ENCODE measurements at regions not wholly inside any gene's neighbourhood (a gene's known extent, or its start where the extent isn't known, plus 50 kb on each side); places are given as distances from the start of the nearest gene placed in this dataset.

GRCh38 chr10:3931901-3932300, 146.9 kb upstream of the KLF6 start:
- no peaks in the 10 kb centered on the region for H3K9me2 ChIP-seq (replicated peaks; ENCODE audit: insufficient read depth, low read length)
- H3K9me3 ChIP-seq (ENCODE audit: insufficient read depth, low read length), result no peaks in the 10 kb centered on the region
- no peaks in the 10 kb centered on the region for H3F3A ChIP-seq (ENCODE audit: insufficient read depth)
- no peak overlapping the region for H3K27ac ChIP-seq (ENCODE audit: low read depth, low read length)
- H3K4me2 ChIP-seq (ENCODE audit: low read depth, low read length, poor library complexity, severe bottlenecking), result no peak overlapping the region
- H3K79me2 ChIP-seq (ENCODE audit: insufficient read depth, low read length), result no peaks in the 10 kb centered on the region
- H3K27me3 ChIP-seq (ENCODE audit: low read length), result no peaks in the 10 kb centered on the region
- H3K4me3 ChIP-seq (ENCODE audit: insufficient read depth, low read length, poor library complexity, severe bottlenecking), result no peak overlapping the region
- no peaks in the 10 kb centered on the region for H4K20me1 ChIP-seq (ENCODE audit: low read depth, low read length)
- H3K9ac ChIP-seq (ENCODE audit: low read length), result no peak overlapping the region
- H3K36me3 ChIP-seq (ENCODE audit: low read length), result no peaks in the 10 kb centered on the region
- H2AFZ ChIP-seq (ENCODE audit: low read depth, low read length, severe bottlenecking), result no peak overlapping the region
- TF ChIP-seq CTCF (IDR thresholded peaks at IDR 0.05; ENCODE audit: insufficient read depth, low read length, poor library complexity, severe bottlenecking) (no peak), EZH2phosphoT487 (conservative IDR thresholded peaks at IDR 0.05; ENCODE audit: low read length) (no peak)

GRCh38 chr10:3931224-3931623, 146.2 kb upstream of the KLF6 start:
- no peaks in the 10 kb centered on the region for H3K9me3 ChIP-seq (ENCODE audit: insufficient read depth, low read length)
- no peaks in the 10 kb centered on the region for H4K20me1 ChIP-seq (ENCODE audit: low read depth, low read length)
- TF ChIP-seq EZH2phosphoT487 (conservative IDR thresholded peaks at IDR 0.05; ENCODE audit: low read length) (no peak), CTCF (IDR thresholded peaks at IDR 0.05; ENCODE audit: insufficient read depth, low read length, poor library complexity, severe bottlenecking) (no peak)
- H3K79me2 ChIP-seq (ENCODE audit: insufficient read depth, low read length), result no peaks in the 10 kb centered on the region
- no peak overlapping the region for H3K4me2 ChIP-seq (ENCODE audit: low read depth, low read length, poor library complexity, severe bottlenecking)
- H3K36me3 ChIP-seq (ENCODE audit: low read length), result no peaks in the 10 kb centered on the region
- H3K9me2 ChIP-seq (replicated peaks; ENCODE audit: insufficient read depth, low read length), result no peaks in the 10 kb centered on the region
- H3K9ac ChIP-seq (ENCODE audit: low read length), result no peak overlapping the region
- no peak overlapping the region for H3K27ac ChIP-seq (ENCODE audit: low read depth, low read length)
- H3F3A ChIP-seq (ENCODE audit: insufficient read depth), result no peaks in the 10 kb centered on the region
- H2AFZ ChIP-seq (ENCODE audit: low read depth, low read length, severe bottlenecking), result no peak overlapping the region
- H3K4me3 ChIP-seq (ENCODE audit: insufficient read depth, low read length, poor library complexity, severe bottlenecking), result no peak overlapping the region
- H3K27me3 ChIP-seq (ENCODE audit: low read length), result no peaks in the 10 kb centered on the region

GRCh38 chr10:3928569-3928968, 143.6 kb upstream of the KLF6 start:
- H3K79me2 ChIP-seq (ENCODE audit: insufficient read depth, low read length), result no peaks in the 10 kb centered on the region
- no peaks in the 10 kb centered on the region for H3K9me2 ChIP-seq (replicated peaks; ENCODE audit: insufficient read depth, low read length)
- H3K27ac ChIP-seq (ENCODE audit: low read depth, low read length), result no peak overlapping the region
- no peaks in the 10 kb centered on the region for H3K36me3 ChIP-seq (ENCODE audit: low read length)
- no peaks in the 10 kb centered on the region for H4K20me1 ChIP-seq (ENCODE audit: low read depth, low read length)
- H3K9ac ChIP-seq (ENCODE audit: low read length), result no peak overlapping the region
- H3K27me3 ChIP-seq (ENCODE audit: low read length), result no peaks in the 10 kb centered on the region
- H3F3A ChIP-seq (ENCODE audit: insufficient read depth), result no peaks in the 10 kb centered on the region
- H2AFZ ChIP-seq (ENCODE audit: low read depth, low read length, severe bottlenecking), result no peak overlapping the region
- TF ChIP-seq EZH2phosphoT487 (conservative IDR thresholded peaks at IDR 0.05; ENCODE audit: low read length) (no peak), CTCF (IDR thresholded peaks at IDR 0.05; ENCODE audit: insufficient read depth, low read length, poor library complexity, severe bottlenecking) (no peak)
- H3K4me3 ChIP-seq (ENCODE audit: insufficient read depth, low read length, poor library complexity, severe bottlenecking), result no peak overlapping the region
- H3K9me3 ChIP-seq (ENCODE audit: insufficient read depth, low read length), result no peaks in the 10 kb centered on the region
- H3K4me2 ChIP-seq (ENCODE audit: low read depth, low read length, poor library complexity, severe bottlenecking), result no peak overlapping the region

GRCh38 chr10:3928078-3928477, 143.1 kb upstream of the KLF6 start:
- H3K9me3 ChIP-seq (ENCODE audit: insufficient read depth, low read length), result no peaks in the 10 kb centered on the region
- TF ChIP-seq CTCF (IDR thresholded peaks at IDR 0.05; ENCODE audit: insufficient read depth, low read length, poor library complexity, severe bottlenecking) (no peak), EZH2phosphoT487 (conservative IDR thresholded peaks at IDR 0.05; ENCODE audit: low read length) (no peak)
- H3K9ac ChIP-seq (ENCODE audit: low read length), result no peak overlapping the region

More at GRCh38 chr10:3928078-3928477, 143.1 kb upstream of the KLF6 start:
- Histone ChIP-seq H3K27ac (ENCODE audit: low read depth, low read length) (no peak overlapping the region), H4K20me1 (ENCODE audit: low read depth, low read length) (no peaks in the 10 kb centered on the region), H3F3A (ENCODE audit: insufficient read depth) (no peaks in the 10 kb centered on the region), H3K79me2 (ENCODE audit: insufficient read depth, low read length) (no peaks in the 10 kb centered on the region), H3K4me3 (ENCODE audit: insufficient read depth, low read length, poor library complexity, severe bottlenecking) (no peak overlapping the region), H3K9me2 (replicated peaks; ENCODE audit: insufficient read depth, low read length) (no peaks in the 10 kb centered on the region), H3K4me2 (ENCODE audit: low read depth, low read length, poor library complexity, severe bottlenecking) (no peak overlapping the region), H2AFZ (ENCODE audit: low read depth, low read length, severe bottlenecking) (no peak overlapping the region), H3K36me3 (ENCODE audit: low read length) (no peaks in the 10 kb centered on the region), H3K27me3 (ENCODE audit: low read length) (no peaks in the 10 kb centered on the region)
